GM12865 (cell line): ENCODE measurements at regions not wholly inside any gene's neighbourhood (a gene's known extent, or its start where the extent isn't known, plus 50 kb on each side); places are given as distances from the start of the nearest gene placed in this dataset.

Experiments used
- DNase-seq: peaks from one replicate; pipeline ENCODE4 v3.0.0; 2010; ENCODE audit warnings: low read depth
- H3K4me3 ChIP-seq: 2 replicates; pipeline ENCODE4 v1.5.1; 2011; ENCODE audit warnings: mild to moderate bottlenecking, low read depth, low read length, control low read depth
- CTCF ChIP-seq: IDR thresholded peaks from 2 replicates; pipeline ENCODE4 v1.5.1; 2011; ENCODE audit warnings: low read length, control low read depth, low read depth, inconsistent platforms; ENCODE audit not compliant: insufficient read depth; ENCODE audit errors: missing control alignments

GRCh38 chr1:216916890-216917438 is 193.7 kb upstream of the ESRRG start:
- no peak for DNase-seq
- TF ChIP-seq CTCF = no peak
- no peak overlapping the region for H3K4me3 ChIP-seq

- H3K4me3 ChIP-seq = no peak overlapping the region
- TF ChIP-seq CTCF = no peak
- no peak for DNase-seq
These were observed 191.7 kb upstream of the ESRRG start for GRCh38 chr1:216914974-216915373.

GRCh38 chr1:216913976-216914375 is 190.7 kb upstream of the ESRRG start:
- no peak overlapping the region for H3K4me3 ChIP-seq
- DNase-seq = no peak
- no peak for TF ChIP-seq CTCF

- no peak for TF ChIP-seq CTCF
- H3K4me3 ChIP-seq = no peak overlapping the region
- DNase-seq = no peak
These were observed 187.0 kb upstream of the ESRRG start for GRCh38 chr1:216910081-216910840.

- no peak overlapping the region for H3K4me3 ChIP-seq
- no peak for DNase-seq
- no peak for TF ChIP-seq CTCF
These were observed 184.9 kb upstream of the ESRRG start for GRCh38 chr1:216908126-216908525.

GRCh38 chr1:216907100-216907499 is 183.9 kb upstream of the ESRRG start:
- TF ChIP-seq CTCF = no peak
- no peak overlapping the region for H3K4me3 ChIP-seq
- no peak for DNase-seq

- no peak for DNase-seq
- no peak for TF ChIP-seq CTCF
These were observed 182.6 kb upstream of the ESRRG start for GRCh38 chr1:216905781-216906180.

More at GRCh38 chr1:216905781-216906180, 182.6 kb upstream of the ESRRG start:
- no peak overlapping the region for H3K4me3 ChIP-seq
